GM19395 (cell line): ENCODE measurements at regions not wholly inside any gene's neighbourhood (a gene's known extent, or its start where the extent isn't known, plus 50 kb on each side); places are given as distances from the start of the nearest gene placed in this dataset.

ENCODE experiments used
- ATAC-seq: cut with Tn5 transposase; IDR thresholded peaks from one replicate; pipeline ENCODE4 v1.9.1; 2021; ENCODE audit warnings: mild to moderate bottlenecking, moderate library complexity; ENCODE audit not compliant: unreplicated experiment

DNA sequence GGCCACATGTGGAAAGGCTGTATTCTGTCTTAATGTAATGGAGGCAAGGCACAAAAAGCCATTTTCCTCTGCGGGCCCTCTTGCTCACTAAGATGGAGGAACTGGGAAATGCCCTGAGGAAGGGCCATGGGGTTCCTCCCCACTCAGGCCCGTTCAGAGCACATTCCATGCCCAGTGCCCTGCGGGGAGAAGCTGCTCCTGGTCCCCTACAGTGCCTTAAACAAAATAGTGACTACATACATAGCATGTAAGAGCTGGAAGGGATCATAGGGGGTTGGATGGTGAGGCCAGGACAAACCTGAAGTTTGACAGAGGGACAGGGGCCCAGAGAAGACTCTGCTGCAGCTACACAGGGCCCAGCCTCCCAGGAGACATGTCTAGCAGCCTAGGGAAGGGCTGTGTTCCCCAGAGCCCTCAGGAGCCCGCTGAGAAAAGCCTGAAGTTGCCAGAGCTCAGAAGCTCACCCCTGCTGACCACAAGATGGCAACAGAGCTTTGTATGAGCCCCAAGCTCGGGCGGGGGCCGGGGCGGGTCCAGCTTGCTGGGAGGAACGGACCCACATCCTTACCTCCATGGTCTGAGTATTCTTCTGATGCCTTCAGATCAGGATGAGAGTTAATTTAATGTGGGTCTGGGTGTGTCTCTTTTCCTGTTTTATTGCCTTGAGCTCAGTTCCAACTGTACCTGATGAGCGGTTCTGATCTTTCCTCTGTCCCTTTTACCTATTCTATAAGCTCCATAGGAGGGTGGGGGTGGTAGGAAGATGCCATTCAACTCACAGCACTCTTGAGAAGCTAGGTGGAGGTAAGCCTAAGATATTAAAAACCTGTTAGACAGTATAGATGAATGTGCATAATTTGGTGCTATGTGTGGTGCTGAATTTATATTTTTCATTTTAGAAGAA is 242.9 kb downstream of the CDC5L start:
- ATAC-seq: no peak

DNA sequence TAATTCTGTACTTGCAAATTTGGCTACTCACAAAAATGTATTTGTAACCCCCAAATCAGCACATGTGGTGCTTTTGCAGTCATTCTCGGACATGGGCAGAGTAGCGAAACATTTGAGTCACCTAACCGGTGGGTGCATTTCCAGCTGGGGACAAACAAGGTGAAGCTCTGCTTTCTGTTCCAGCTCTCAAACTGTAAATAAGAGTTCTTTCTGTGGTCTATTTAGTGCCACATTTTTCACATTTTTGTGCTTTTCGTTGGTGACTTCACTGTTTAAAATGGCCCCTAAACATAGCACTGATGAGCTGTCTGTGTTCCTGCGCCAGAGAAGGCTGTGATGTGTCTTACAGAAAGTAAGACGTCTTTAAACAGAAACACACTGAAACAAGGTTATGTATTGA is 244.5 kb downstream of the CDC5L start:
- no peak for ATAC-seq

DNA sequence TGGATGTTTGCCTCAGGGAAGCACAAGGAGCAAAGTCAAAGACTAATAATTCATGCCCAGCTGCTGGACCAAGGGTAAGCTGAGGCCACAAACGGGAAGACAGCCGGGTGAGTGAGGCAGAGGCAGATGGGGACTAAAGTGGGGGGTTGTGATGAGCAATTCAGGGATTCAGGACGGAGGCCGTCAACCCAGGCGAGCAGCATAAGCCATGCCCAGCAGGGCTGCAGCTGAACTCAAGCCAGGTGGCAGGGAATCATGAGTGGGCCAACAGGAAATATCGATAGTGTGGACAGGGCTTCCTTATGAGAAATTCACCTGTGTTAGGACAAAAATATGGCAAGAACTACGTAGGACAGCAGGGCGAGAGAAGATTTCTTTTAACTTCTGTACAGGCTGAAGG is 246.8 kb downstream of the CDC5L start:
- no peak for ATAC-seq

DNA sequence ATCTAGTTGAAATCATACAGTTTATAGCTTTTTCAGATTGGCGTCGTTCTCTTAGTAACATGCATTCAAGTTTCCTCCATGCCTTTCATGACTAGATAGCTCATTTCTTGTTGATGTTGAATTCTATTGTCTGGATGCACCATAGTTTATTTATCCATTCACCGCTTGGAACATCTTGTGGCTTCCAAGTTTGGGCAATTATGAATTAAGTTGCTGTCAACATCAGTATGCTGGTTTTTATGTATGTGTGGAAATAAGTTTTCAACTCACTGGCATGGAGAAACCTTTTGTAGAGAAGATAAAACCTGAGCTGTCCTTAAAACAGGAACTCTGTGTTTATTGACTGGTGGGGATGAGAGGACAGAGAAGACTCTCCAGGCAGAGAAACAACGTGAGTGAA is 248.0 kb downstream of the CDC5L start:
- ATAC-seq: no peak

- no peak for ATAC-seq
Observed at GRCh38 chr6:44636561-44637248, 249.2 kb downstream of the CDC5L start.

DNA sequence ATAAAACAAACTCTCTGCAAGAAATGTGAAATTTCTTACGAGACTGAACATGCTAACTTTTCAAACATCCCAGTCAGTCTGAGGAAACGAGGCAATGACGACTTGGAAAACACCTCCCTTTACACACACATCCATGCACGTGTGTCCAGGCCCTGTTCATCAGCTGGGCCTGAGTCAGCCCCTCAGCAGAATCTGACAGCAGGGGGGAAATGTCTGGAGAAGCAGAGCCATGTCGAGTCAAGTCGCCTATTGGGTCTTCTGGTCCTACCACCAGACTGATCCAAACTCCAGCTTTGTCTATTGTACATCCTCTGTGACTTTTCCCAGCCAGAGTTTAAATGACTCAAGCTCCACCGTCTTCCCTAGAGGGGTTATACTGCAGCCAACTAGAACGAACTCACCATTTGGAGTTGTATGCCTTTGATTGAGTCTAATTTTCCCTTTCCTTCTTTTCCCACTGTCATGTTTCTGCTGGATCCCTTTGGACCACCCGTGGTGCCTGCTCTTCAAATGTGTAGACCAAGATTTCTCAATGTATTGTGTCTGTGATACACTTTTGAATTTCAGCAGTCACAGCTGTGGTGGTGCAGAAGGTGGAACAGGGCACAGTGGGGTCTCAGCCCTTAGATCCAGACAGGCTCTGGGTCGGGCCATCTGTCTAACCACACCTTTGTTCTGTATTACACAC is 254.0 kb downstream of the CDC5L start:
- no peak for ATAC-seq

DNA sequence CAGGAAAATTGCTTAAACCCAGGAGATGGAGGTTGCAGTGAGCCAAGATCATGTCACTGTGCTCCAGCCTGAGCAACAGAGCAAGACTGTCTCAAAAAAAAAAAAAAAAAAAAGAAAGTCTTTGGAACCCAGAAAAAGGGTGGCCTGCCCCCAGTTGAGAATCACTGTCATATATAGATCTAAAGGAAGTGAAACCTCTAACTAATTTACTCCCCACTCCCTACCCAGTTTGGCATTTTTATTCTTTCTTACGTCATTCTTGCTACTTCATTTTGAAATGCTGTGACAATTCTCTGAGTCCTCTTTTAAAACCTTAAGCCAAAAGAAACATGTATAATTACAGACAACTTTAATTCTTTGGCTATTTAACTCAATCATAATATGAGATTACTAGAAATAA is 254.8 kb downstream of the CDC5L start:
- no peak for ATAC-seq

DNA sequence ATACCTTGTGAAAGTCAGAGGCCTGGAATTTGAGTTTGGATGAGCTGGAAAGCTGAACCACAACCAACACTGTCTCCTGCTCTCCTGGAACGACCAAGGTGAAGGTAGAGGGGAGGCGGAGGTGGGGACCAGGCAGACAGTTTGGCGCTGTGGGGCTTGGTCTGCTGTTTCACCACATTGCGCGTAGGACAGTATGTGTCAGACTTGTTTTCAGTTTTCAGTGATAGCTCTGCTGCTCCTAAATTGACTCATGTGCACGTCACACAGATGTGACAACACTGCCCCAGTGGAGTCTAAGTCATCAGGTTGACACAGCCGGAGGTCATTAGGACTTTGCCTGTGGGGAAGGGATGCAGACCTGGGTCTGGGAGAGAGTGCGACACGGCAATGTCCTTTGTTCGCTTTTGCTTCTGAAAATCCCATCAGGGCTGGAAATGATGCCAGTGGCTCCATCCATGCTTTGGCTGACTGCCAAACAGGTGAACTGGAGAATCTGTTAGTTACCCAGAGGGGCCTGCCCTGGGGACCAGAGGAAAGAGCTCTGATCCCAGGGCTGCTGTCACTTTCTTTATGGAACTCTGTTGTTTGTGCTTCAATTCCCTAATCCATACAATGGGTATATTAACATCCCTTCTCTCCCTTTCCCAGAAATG is 255.5 kb downstream of the CDC5L start:
- no peak for ATAC-seq

- no peak for ATAC-seq
Observed at GRCh38 chr6:44645276-44645675, 257.8 kb downstream of the CDC5L start.

DNA sequence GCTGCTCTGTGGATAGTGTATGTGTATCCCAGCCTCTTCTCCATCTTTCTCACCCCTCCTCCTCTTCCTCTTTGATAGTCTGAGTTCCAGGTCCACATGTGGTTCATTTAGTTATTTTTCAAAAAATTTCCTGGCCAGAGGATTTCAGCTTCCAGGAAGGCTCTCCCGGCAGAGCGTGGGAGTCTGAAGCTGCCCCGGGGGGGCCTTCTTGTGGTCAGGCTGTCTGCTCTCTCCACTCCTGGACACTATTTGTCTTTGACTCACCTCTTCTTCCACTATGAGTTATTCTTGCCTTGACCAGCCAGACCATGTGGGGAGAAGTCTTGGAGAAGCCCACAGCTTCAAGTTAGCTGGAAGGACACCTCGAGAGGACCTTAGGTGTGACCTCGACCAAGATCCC is 258.8 kb downstream of the CDC5L start:
- ATAC-seq: no peak

- no peak for ATAC-seq
Observed at GRCh38 chr6:44649365-44650025, 262.0 kb downstream of the CDC5L start.

DNA sequence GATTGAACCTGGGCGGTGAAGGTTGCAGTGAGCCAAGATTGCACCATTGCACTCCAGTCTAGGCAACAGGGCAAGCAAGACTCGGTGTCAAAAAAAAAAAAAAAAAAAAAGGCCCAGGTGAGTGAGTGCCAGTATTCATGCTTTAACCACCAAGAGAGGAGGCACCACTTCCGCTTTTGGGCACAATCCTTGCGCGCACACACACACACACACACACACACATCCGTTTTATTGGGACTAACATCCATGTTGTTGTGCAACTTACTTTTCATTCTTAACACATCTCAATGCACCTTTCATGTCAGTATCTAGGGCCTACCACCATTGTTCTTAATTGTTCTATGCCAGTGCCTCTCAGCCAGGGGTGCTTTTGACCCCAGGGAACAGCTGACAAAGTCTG is 263.0 kb downstream of the CDC5L start:
- no peak for ATAC-seq

GRCh38 chr6:44650947-44651346 is 263.4 kb downstream of the CDC5L start:
- ATAC-seq: no peak

- no peak for ATAC-seq
Observed at GRCh38 chr6:44651604-44652003, 264.1 kb downstream of the CDC5L start.

DNA sequence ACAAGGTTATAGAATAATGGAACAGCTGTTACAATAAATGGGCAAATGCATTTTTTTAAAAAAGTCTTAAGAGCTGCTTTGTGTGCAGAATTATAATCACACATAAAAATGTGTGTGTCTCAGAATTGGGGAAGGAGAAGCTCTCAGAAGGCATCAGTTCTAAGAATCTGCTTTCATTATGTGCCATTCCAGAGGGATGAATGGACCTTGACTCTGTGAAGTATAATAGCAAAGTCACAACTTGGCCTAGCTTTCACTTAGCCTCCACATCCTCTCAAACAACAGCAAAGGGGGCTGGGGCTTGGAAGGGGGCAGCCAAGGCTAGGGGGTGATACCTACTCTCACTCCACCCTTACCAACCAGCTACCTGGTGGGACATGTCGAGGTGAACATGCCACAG is 265.0 kb downstream of the CDC5L start:
- ATAC-seq: no peak

DNA sequence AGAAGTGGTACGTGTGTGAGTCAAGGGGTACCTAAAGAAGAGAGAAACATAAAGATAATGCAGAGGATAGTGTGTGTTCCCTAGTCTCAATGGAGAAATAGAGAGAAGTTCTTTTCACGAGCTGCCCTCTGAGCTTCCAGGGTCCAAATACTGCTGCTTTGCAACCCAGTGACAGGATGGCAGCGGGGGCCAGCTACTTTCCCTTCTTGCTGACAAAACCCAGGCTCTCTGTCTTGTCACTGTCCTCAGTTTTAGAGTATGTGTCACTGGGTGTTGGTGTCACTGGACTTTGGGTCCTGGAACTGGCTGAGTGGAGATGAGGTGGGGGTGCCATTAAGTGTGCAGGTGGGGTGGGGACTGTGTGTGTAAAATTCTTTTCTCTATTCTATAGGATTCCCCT is 265.6 kb downstream of the CDC5L start:
- ATAC-seq: no peak

GRCh38 chr6:44653761-44654218 is 266.3 kb downstream of the CDC5L start:
- ATAC-seq: no peak

DNA sequence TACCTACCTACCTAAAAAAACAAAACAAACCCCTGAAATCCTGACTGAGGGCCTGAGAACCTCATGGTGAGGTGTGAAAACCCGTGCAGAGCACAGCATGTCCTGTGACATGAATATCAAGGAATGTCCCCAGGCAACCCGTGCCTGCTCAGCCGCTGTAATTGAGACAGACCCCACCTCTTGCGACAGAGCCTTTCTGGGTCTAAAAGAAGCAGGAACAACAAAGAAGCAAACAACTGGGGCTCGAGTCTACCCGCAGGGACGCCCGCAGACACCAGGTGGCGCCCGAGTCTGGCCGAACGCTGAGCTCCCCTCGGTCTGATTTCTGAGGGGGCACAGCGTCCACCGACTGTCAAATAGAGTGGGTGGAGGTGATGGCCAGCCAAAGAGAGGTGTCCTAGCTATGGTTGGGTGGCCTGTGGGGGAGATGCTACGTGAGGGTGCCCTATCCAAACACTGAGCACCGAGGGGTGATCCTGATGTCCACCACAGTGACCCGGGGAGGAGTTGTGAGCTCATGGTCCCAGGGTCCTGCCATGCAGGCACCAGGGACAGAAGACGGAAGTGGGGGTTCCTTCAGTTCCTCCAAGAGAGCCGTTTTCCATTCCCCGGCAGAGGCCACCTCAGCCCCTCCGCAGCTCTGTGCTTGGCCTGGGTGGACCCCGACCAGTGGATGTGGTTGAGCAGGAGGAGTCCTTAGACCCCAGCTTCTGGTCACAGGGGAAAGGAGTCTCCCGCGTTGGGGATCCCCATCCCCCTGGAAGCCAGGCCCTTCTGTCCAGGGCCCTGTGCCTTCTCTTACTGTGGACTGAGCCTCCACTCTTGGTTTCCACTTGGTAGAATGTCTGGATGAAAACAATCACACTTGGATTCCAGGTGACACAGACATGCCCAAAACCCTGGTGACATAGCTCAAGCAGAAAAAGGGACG is 268.2 kb downstream of the CDC5L start:
- no peak for ATAC-seq

- no peak for ATAC-seq
Observed at GRCh38 chr6:44656691-44657090, 269.2 kb downstream of the CDC5L start.
